ENCODE measurements at regions not wholly inside any gene's neighbourhood (a gene's known extent, or its start where the extent isn't known, plus 50 kb on each side); places are given as distances from the start of the nearest gene placed in this dataset.

DNA sequence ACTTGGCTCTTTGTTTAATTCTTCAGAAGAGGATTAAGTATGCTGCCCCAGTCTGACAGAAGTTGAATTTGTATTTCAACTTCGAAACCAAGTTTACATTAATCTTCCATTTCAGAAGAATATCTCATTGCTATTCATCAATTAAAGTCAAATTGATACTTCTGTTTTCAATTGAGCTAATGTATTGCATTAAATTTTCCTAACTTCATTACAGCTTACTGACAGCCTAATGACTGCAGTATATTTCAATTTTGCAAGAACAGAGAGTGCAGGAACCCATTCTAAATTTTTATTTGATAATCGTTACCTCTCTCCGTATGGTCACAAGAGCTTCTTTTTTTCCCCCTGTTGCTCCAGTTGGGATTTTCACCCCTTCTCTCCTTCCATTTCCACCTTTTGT is 218.0 kb downstream of the CALCRL start:
- POLR2A ChIA-PET = no interaction called here

GRCh38 chr2:187228986-187229385 is 219.1 kb downstream of the CALCRL start:
- no peak for TF ChIP-seq ZNF518A (tag by site-specific recombination; conservative IDR thresholded peaks at IDR 0.05; ENCODE audit: low read depth)
- no peak for TF ChIP-seq ZNF791 (tag by site-specific recombination; IDR thresholded peaks at IDR 0.05)
- TF ChIP-seq ZNF157 (tag by site-specific recombination; IDR thresholded peaks at IDR 0.05) = no peak
- TF ChIP-seq ZNF701 (tag by site-specific recombination; IDR thresholded peaks at IDR 0.05) = no peak
- TF ChIP-seq KLF8 (tag by site-specific recombination; IDR thresholded peaks at IDR 0.05) = no peak
- no peak for TF ChIP-seq ZNF398 (tag by site-specific recombination; IDR thresholded peaks at IDR 0.05)
- TF ChIP-seq ZNF335 (tag by site-specific recombination; conservative IDR thresholded peaks at IDR 0.05) = no peak
- no peak for TF ChIP-seq ZNF48 (tag by site-specific recombination; IDR thresholded peaks at IDR 0.05)
- no peak for TF ChIP-seq SCRT2 (tag by site-specific recombination; IDR thresholded peaks at IDR 0.05)
- TF ChIP-seq HOXC10 (CRISPR knock-in tag; IDR thresholded peaks at IDR 0.05) = no peak
- TF ChIP-seq ZNF174 (tag by site-specific recombination; IDR thresholded peaks at IDR 0.05) = no peak
- no peak for TF ChIP-seq ZNF280C (tag by site-specific recombination; IDR thresholded peaks at IDR 0.05)
- TF ChIP-seq, protein P1, sequence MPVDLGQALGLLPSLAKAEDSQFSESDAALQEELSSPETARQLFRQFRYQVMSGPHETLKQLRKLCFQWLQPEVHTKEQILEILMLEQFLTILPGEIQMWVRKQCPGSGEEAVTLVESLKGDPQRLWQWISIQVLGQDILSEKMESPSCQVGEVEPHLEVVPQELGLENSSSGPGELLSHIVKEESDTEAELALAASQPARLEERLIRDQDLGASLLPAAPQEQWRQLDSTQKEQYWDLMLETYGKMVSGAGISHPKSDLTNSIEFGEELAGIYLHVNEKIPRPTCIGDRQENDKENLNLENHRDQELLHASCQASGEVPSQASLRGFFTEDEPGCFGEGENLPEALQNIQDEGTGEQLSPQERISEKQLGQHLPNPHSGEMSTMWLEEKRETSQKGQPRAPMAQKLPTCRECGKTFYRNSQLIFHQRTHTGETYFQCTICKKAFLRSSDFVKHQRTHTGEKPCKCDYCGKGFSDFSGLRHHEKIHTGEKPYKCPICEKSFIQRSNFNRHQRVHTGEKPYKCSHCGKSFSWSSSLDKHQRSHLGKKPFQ (tag by site-specific recombination; IDR thresholded peaks at IDR 0.05) = no peak
- TF ChIP-seq, protein P2, sequence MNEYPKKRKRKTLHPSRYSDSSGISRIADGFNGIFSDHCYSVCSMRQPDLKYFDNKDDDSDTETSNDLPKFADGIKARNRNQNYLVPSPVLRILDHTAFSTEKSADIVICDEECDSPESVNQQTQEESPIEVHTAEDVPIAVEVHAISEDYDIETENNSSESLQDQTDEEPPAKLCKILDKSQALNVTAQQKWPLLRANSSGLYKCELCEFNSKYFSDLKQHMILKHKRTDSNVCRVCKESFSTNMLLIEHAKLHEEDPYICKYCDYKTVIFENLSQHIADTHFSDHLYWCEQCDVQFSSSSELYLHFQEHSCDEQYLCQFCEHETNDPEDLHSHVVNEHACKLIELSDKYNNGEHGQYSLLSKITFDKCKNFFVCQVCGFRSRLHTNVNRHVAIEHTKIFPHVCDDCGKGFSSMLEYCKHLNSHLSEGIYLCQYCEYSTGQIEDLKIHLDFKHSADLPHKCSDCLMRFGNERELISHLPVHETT (tag by site-specific recombination; IDR thresholded peaks at IDR 0.05) = no peak
- no peak for TF ChIP-seq ZNF560 (tag by site-specific recombination; IDR thresholded peaks at IDR 0.05; ENCODE audit: borderline replicate concordance)
- TF ChIP-seq HOXD13 (CRISPR knock-in tag; IDR thresholded peaks at IDR 0.05; ENCODE audit: borderline replicate concordance) = no peak
- no peak for TF ChIP-seq ZNF148 (tag by site-specific recombination; IDR thresholded peaks at IDR 0.05; ENCODE audit: borderline replicate concordance)
- CTCF ChIA-PET = interaction anchor here (1.3 kb wide), 1 partner anchor 366 kb away, joined by 3 read pairs; no protein-coding TSS in a partner anchor
- Histone ChIP-seq H3K27ac (ENCODE audit: extremely low read depth, low read depth, low read length) (no peak overlapping the region), H3K9me3 (ENCODE audit: control insufficient read depth, insufficient read depth, low read depth, low read length) (no peaks in the 10 kb centered on the region), H3K4me1 (ENCODE audit: control insufficient read depth, insufficient read depth, low read length) (no peaks in the 10 kb centered on the region), H3K36me3 (ENCODE audit: control insufficient read depth in 2 of 2, insufficient read depth in 1 of 2, low read length in 2 of 2) (no peaks in the 10 kb centered on the region), H3K4me3 (ENCODE audit: low read depth, low read length) (no peak overlapping the region)
- POLR2A ChIA-PET = no interaction called here

More for the DNA sequence above, 218.0 kb downstream of the CALCRL start:
- TF ChIP-seq BCL11A (tag by site-specific recombination; IDR thresholded peaks at IDR 0.05; ENCODE audit: low read depth) = no peak
- H3K4me1 ChIP-seq (ENCODE audit: control insufficient read depth, insufficient read depth, low read length) = no peaks in the 10 kb centered on the region
- H3K27ac ChIP-seq (ENCODE audit: extremely low read depth, low read depth, low read length) = no peak overlapping the region
- no peaks in the 10 kb centered on the region for H3K36me3 ChIP-seq (ENCODE audit: control insufficient read depth in 2 of 2, insufficient read depth in 1 of 2, low read length in 2 of 2)
- no peak overlapping the region for H3K4me3 ChIP-seq (ENCODE audit: low read depth, low read length)
- CTCF ChIA-PET = interaction anchor here (1.3 kb wide), 1 partner anchor 367 kb away, joined by 3 read pairs; no protein-coding TSS in a partner anchor
- no peaks in the 10 kb centered on the region for H3K9me3 ChIP-seq (ENCODE audit: control insufficient read depth, insufficient read depth, low read depth, low read length)

Measured in HEK293 (cell line).